ENCODE measurements at regions not wholly inside any gene's neighbourhood (a gene's known extent, or its start where the extent isn't known, plus 50 kb on each side); places are given as distances from the start of the nearest gene placed in this dataset.

DNA sequence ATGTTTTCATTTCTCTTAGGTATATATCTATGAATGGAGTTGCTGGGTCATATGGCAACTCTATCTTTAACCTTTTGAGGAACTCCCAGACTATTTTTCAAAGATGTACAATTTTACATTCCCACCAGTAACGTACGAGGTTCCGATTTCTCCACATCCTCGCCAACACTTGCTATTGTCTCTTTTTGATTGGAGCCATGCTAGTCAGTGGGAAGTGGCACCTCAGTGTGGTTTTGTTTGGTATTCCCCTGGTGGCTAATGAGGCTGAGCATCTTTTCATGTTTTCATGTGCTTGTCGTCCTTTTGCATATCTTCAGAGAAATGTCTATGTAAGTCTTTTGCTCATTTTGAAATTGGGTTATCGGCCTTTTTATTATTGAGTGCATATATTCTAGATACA, 178.6 kb upstream of the EXOC2 start:
- intact Hi-C loops (cut with micrococcal nuclease; ENCODE audit: unreplicated experiment), result no loop called here
- Histone ChIP-seq H3K27me3 (replicated peaks; ENCODE audit: control insufficient read depth, insufficient read depth, low read length) (no peaks in the 10 kb centered on the region), H3K36me3 (ENCODE audit: control insufficient read depth, insufficient read depth, low read length) (no peaks in the 10 kb centered on the region), H3K4me1 (no peaks in the 10 kb centered on the region), H3K4me3 (ENCODE audit: low read depth, low read length) (no peak overlapping the region), H3K9me3 (no peaks in the 10 kb centered on the region)
- no peak for DNase-seq
- ChIA-PET CTCF (no interaction called here), POLR2A (no interaction called here)
- Mint-ChIP-seq H3K36me3 (ENCODE audit: insufficient read depth, unreplicated experiment) (no peaks in the 10 kb centered on the region), H3K9me3 (ENCODE audit: unreplicated experiment) (no peaks in the 10 kb centered on the region), H3K4me1 (ENCODE audit: low read depth, unreplicated experiment) (no peaks in the 10 kb centered on the region), H3K27me3 (ENCODE audit: insufficient read depth, unreplicated experiment) (peaks cover 7% of the 10 kb centered on the region), H3K4me3 (ENCODE audit: unreplicated experiment) (no peak overlapping the region), H3K27ac (ENCODE audit: unreplicated experiment) (no peak overlapping the region)
- BruUV-seq (replicated peaks), result no TSS peak
- TF ChIP-seq, protein P1, sequence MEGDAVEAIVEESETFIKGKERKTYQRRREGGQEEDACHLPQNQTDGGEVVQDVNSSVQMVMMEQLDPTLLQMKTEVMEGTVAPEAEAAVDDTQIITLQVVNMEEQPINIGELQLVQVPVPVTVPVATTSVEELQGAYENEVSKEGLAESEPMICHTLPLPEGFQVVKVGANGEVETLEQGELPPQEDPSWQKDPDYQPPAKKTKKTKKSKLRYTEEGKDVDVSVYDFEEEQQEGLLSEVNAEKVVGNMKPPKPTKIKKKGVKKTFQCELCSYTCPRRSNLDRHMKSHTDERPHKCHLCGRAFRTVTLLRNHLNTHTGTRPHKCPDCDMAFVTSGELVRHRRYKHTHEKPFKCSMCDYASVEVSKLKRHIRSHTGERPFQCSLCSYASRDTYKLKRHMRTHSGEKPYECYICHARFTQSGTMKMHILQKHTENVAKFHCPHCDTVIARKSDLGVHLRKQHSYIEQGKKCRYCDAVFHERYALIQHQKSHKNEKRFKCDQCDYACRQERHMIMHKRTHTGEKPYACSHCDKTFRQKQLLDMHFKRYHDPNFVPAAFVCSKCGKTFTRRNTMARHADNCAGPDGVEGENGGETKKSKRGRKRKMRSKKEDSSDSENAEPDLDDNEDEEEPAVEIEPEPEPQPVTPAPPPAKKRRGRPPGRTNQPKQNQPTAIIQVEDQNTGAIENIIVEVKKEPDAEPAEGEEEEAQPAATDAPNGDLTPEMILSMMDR (IDR thresholded peaks at IDR 0.05; ENCODE audit: insufficient read depth in 1 of 2, low read depth in 1 of 2, low read length in 1 of 2, severe bottlenecking in 1 of 2, unreplicated experiment in 1 of 2), result no peak

DNA sequence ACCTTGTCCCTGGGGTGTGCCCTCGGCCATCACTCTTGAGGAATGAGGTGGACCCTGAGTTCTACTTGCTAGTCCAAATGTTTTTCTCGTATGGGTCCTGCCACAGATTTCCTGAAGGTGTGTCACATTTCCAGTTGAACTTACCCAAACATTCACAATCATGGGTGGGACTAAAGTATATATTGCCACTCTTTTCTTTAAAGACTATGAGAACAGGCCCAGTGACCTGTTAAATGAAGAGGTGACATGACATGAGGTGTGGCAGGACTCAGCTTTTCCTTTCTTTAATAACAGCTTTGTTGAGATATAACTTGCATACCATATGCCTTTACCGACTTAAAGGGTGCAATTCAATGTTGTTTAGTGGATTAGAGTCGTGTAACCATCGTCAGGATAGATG, 177.2 kb upstream of the EXOC2 start:
- Mint-ChIP-seq H3K27me3 (ENCODE audit: insufficient read depth, unreplicated experiment) (peaks cover 7% of the 10 kb centered on the region), H3K27ac (ENCODE audit: unreplicated experiment) (no peak overlapping the region), H3K9me3 (ENCODE audit: unreplicated experiment) (no peaks in the 10 kb centered on the region), H3K4me3 (ENCODE audit: unreplicated experiment) (no peak overlapping the region), H3K36me3 (ENCODE audit: insufficient read depth, unreplicated experiment) (no peaks in the 10 kb centered on the region), H3K4me1 (ENCODE audit: low read depth, unreplicated experiment) (no peaks in the 10 kb centered on the region)
- Histone ChIP-seq H3K9me3 (no peaks in the 10 kb centered on the region), H3K27me3 (replicated peaks; ENCODE audit: control insufficient read depth, insufficient read depth, low read length) (no peaks in the 10 kb centered on the region), H3K36me3 (ENCODE audit: control insufficient read depth, insufficient read depth, low read length) (no peaks in the 10 kb centered on the region), H3K4me1 (no peaks in the 10 kb centered on the region), H3K4me3 (ENCODE audit: low read depth, low read length) (no peak overlapping the region)
- CTCF ChIA-PET, result no interaction called here
- TF ChIP-seq, protein P1 (IDR thresholded peaks at IDR 0.05; ENCODE audit: insufficient read depth in 1 of 2, low read depth in 1 of 2, low read length in 1 of 2, severe bottlenecking in 1 of 2, unreplicated experiment in 1 of 2), result no peak
- intact Hi-C loops (cut with micrococcal nuclease; ENCODE audit: unreplicated experiment), result no loop called here
- no TSS peak for BruUV-seq (replicated peaks)
- no peak for DNase-seq
- POLR2A ChIA-PET, result no interaction called here

DNA sequence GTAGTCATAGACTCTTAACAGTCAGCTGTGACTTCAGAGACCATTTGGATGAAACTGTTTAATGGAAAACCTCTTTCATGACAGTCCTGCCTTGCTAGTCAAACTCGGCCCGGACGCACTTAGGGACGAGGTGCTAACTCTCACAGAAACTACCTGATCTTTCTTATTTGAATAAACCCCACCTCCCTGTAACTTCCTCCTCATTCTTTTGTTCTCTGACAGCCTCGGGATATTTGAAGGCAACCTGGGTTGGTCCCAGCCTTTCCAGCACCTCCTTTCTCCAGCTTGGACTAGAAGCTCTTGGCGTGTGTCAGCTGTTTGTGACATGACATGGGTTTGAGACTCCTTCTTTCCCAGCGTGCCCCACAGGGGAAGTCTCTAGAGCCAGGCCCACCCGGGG, 175.3 kb upstream of the EXOC2 start:
- H3K36me3 Mint-ChIP-seq (ENCODE audit: insufficient read depth, unreplicated experiment), result no peaks in the 10 kb centered on the region
- Histone ChIP-seq H3K36me3 (ENCODE audit: control insufficient read depth, insufficient read depth, low read length) (no peaks in the 10 kb centered on the region), H3K4me3 (ENCODE audit: low read depth, low read length) (no peak overlapping the region), H3K27me3 (replicated peaks; ENCODE audit: control insufficient read depth, insufficient read depth, low read length) (no peaks in the 10 kb centered on the region), H3K4me1 (no peaks in the 10 kb centered on the region), H3K9me3 (no peaks in the 10 kb centered on the region)
- intact Hi-C loops (cut with micrococcal nuclease; ENCODE audit: unreplicated experiment), result no loop called here
- no peak for DNase-seq
- H3K4me3 Mint-ChIP-seq (ENCODE audit: unreplicated experiment), result no peak overlapping the region
- H3K4me1 Mint-ChIP-seq (ENCODE audit: low read depth, unreplicated experiment), result no peaks in the 10 kb centered on the region
- H3K27ac Mint-ChIP-seq (ENCODE audit: unreplicated experiment), result no peak overlapping the region
- CTCF ChIA-PET, result no interaction called here
- TF ChIP-seq, protein P1 (IDR thresholded peaks at IDR 0.05; ENCODE audit: insufficient read depth in 1 of 2, low read depth in 1 of 2, low read length in 1 of 2, severe bottlenecking in 1 of 2, unreplicated experiment in 1 of 2), result no peak
- POLR2A ChIA-PET, result no interaction called here
- H3K27me3 Mint-ChIP-seq (ENCODE audit: insufficient read depth, unreplicated experiment), result peaks cover 6% of the 10 kb centered on the region
- no TSS peak for BruUV-seq (replicated peaks)
- H3K9me3 Mint-ChIP-seq (ENCODE audit: unreplicated experiment), result no peaks in the 10 kb centered on the region
